ENCODE measurements at regions not wholly inside any gene's neighbourhood (a gene's known extent, or its start where the extent isn't known, plus 50 kb on each side); places are given as distances from the start of the nearest gene placed in this dataset.

GRCh38 chr13:80408270-80408669 is 67.3 kb upstream of the SPRY2 start:
- no peak overlapping the region for H3K27ac Mint-ChIP-seq

GRCh38 chr13:80400865-80401426 is 60.0 kb upstream of the SPRY2 start:
- Histone ChIP-seq H3K27me3 (ENCODE audit: control insufficient read depth in 2 of 2, insufficient read depth in 2 of 2, low read length in 2 of 2) (no peaks in the 10 kb centered on the region), H2AFZ (ENCODE audit: insufficient read depth, low read depth, low read length, poor library complexity, severe bottlenecking) (no peak overlapping the region), H3K4me2 (replicated peaks; ENCODE audit: extremely low read depth, low read length, poor library complexity, severe bottlenecking) (no peak overlapping the region), H3K27ac (ENCODE audit: low read depth in 1 of 2, low read length in 2 of 2) (no peak overlapping the region), H3K9me3 (replicated peaks in 1 of 2; ENCODE audit: control insufficient read depth in 1 of 2, insufficient read depth in 1 of 2, low read length in 2 of 2) (peaks cover 0 to 5% of the 10 kb centered on the region in 2 donors), H4K20me1 (ENCODE audit: insufficient read depth, low read length) (no peaks in the 10 kb centered on the region), H3K4me1 (ENCODE audit: control insufficient read depth in 1 of 2, insufficient read depth in 2 of 2, low read length in 2 of 2) (peaks cover 0 to 4% of the 10 kb centered on the region in 2 donors), H3K36me3 (replicated peaks in 1 of 2; ENCODE audit: control insufficient read depth in 1 of 2, insufficient read depth in 2 of 2, low read length in 2 of 2) (no peaks in the 10 kb centered on the region), H3K4me3 (replicated peaks in 1 of 3; ENCODE audit: low read depth in 2 of 3, low read length in 3 of 3) (no peak overlapping the region), H3K9ac (ENCODE audit: insufficient read depth, low read length, poor library complexity, severe bottlenecking) (no peak overlapping the region), H3K79me2 (ENCODE audit: insufficient read depth, low read length) (no peaks in the 10 kb centered on the region)
- H3K4me3 Mint-ChIP-seq, result no peak overlapping the region
- no peak overlapping the region for H3K27ac Mint-ChIP-seq
- peaks cover 5 to 21% (median 14%) of the 10 kb centered on the region in 7 donors for H3K9me3 Mint-ChIP-seq
- intact Hi-C loops (cut with micrococcal nuclease), result no loop called here
- H3K4me1 Mint-ChIP-seq, result peaks cover 19% of the 10 kb centered on the region
- no CpG with 5 or more reads among the region's 5 CpGs for WGBS (ENCODE audit: insufficient coverage)
- no peak for DNase-seq
- TF ChIP-seq CTCF (IDR thresholded peaks at IDR 0.05), result no peak
- no peaks in the 10 kb centered on the region for H3K36me3 Mint-ChIP-seq
- no peaks in the 10 kb centered on the region for H3K27me3 Mint-ChIP-seq (ENCODE audit: low read depth in 3 of 3)

More at GRCh38 chr13:80408270-80408669, 67.3 kb upstream of the SPRY2 start:
- H3K27me3 Mint-ChIP-seq (ENCODE audit: low read depth in 3 of 3), result peaks cover 0 to 3% (median 2%) of the 10 kb centered on the region in 3 donors
- 100% methylated on average over 5 of the region's 5 CpGs for WGBS (ENCODE audit: insufficient coverage)
- no peak for TF ChIP-seq CTCF (IDR thresholded peaks at IDR 0.05)
- Histone ChIP-seq H3K79me2 (ENCODE audit: insufficient read depth, low read length) (no peaks in the 10 kb centered on the region), H3K36me3 (replicated peaks in 1 of 2; ENCODE audit: control insufficient read depth in 1 of 2, insufficient read depth in 2 of 2, low read length in 2 of 2) (no peaks in the 10 kb centered on the region), H4K20me1 (ENCODE audit: insufficient read depth, low read length) (no peaks in the 10 kb centered on the region), H3K27me3 (ENCODE audit: control insufficient read depth in 2 of 2, insufficient read depth in 2 of 2, low read length in 2 of 2) (no peaks in the 10 kb centered on the region), H3K27ac (ENCODE audit: low read depth in 1 of 2, low read length in 2 of 2) (no peak overlapping the region), H3K9ac (ENCODE audit: insufficient read depth, low read length, poor library complexity, severe bottlenecking) (no peak overlapping the region), H3K4me1 (ENCODE audit: control insufficient read depth in 1 of 2, insufficient read depth in 2 of 2, low read length in 2 of 2) (no peaks in the 10 kb centered on the region), H3K9me3 (replicated peaks in 1 of 2; ENCODE audit: control insufficient read depth in 1 of 2, insufficient read depth in 1 of 2, low read length in 2 of 2) (peaks cover 0 to 19% of the 10 kb centered on the region in 2 donors), H3K4me2 (replicated peaks; ENCODE audit: extremely low read depth, low read length, poor library complexity, severe bottlenecking) (no peak overlapping the region), H2AFZ (ENCODE audit: insufficient read depth, low read depth, low read length, poor library complexity, severe bottlenecking) (no peak overlapping the region), H3K4me3 (replicated peaks in 1 of 3; ENCODE audit: low read depth in 2 of 3, low read length in 3 of 3) (no peak overlapping the region)
- H3K9me3 Mint-ChIP-seq, result peaks cover 7 to 28% (median 20%) of the 10 kb centered on the region in 7 donors
- no peak for DNase-seq
- intact Hi-C loops (cut with micrococcal nuclease), result no loop called here
- no peak overlapping the region for H3K4me3 Mint-ChIP-seq
- no peaks in the 10 kb centered on the region for H3K36me3 Mint-ChIP-seq
- no peaks in the 10 kb centered on the region for H3K4me1 Mint-ChIP-seq

All from CD14-positive monocyte (primary cell).